ENCODE measurements at regions not wholly inside any gene's neighbourhood (a gene's known extent, or its start where the extent isn't known, plus 50 kb on each side); places are given as distances from the start of the nearest gene placed in this dataset.

GRCh38 chr16:13441675-13442074, 478.3 kb upstream of the ERCC4 start:
- no peak for TF ChIP-seq CTCF (IDR thresholded peaks at IDR 0.05)
- peaks cover 2 to 4% of the 10 kb centered on the region in 2 donors for H3K9me3 Mint-ChIP-seq
- H3K4me3 ChIP-seq (ENCODE audit: low read length), result no peak overlapping the region
- H3K27ac Mint-ChIP-seq, result no peak overlapping the region
- H3K9me3 ChIP-seq (ENCODE audit: control insufficient read depth, insufficient read depth, low read length), result no peaks in the 10 kb centered on the region
- H3K4me1 Mint-ChIP-seq, result no peaks in the 10 kb centered on the region
- H3K4me3 Mint-ChIP-seq, result no peak overlapping the region
- H3K36me3 Mint-ChIP-seq, result no peaks in the 10 kb centered on the region
- H3K27me3 ChIP-seq (ENCODE audit: control insufficient read depth, insufficient read depth, low read length), result no peaks in the 10 kb centered on the region
- intact Hi-C loops (cut with micrococcal nuclease), result no loop called here
- 85% methylated on average over 3 of the region's 3 CpGs for WGBS (ENCODE audit: insufficient coverage)
- H3K36me3 ChIP-seq (ENCODE audit: control insufficient read depth, insufficient read depth, low read length), result no peaks in the 10 kb centered on the region
- no peaks in the 10 kb centered on the region for H3K27me3 Mint-ChIP-seq (ENCODE audit: low read depth in 2 of 2)
- DNase-seq, result no peak
- ATAC-seq, result no peak
- no peaks in the 10 kb centered on the region for H3K4me1 ChIP-seq (ENCODE audit: control insufficient read depth, insufficient read depth, low read length)
- H3K27ac ChIP-seq (ENCODE audit: low read length), result no peak overlapping the region

GRCh38 chr16:13448346-13448745, 471.6 kb upstream of the ERCC4 start:
- Mint-ChIP-seq H3K27me3 (ENCODE audit: low read depth in 2 of 2) (no peaks in the 10 kb centered on the region), H3K9me3 (peaks cover 0 to 2% of the 10 kb centered on the region in 2 donors), H3K4me1 (no peaks in the 10 kb centered on the region), H3K27ac (no peak overlapping the region), H3K36me3 (no peaks in the 10 kb centered on the region), H3K4me3 (no peak overlapping the region)
- Histone ChIP-seq H3K27me3 (ENCODE audit: control insufficient read depth, insufficient read depth, low read length) (no peaks in the 10 kb centered on the region), H3K27ac (ENCODE audit: low read length) (no peak overlapping the region), H3K4me3 (ENCODE audit: low read length) (no peak overlapping the region), H3K36me3 (ENCODE audit: control insufficient read depth, insufficient read depth, low read length) (no peaks in the 10 kb centered on the region), H3K9me3 (ENCODE audit: control insufficient read depth, insufficient read depth, low read length) (no peaks in the 10 kb centered on the region), H3K4me1 (ENCODE audit: control insufficient read depth, insufficient read depth, low read length) (no peaks in the 10 kb centered on the region)
- DNase-seq (no peak), ATAC-seq (no peak)
- TF ChIP-seq CTCF (IDR thresholded peaks at IDR 0.05), result no peak
- WGBS (ENCODE audit: insufficient coverage), result 27% methylated on average over 4 of the region's 4 CpGs
- intact Hi-C loops (cut with micrococcal nuclease), result no loop called here

- TF ChIP-seq CTCF (IDR thresholded peaks at IDR 0.05), result no peak
- intact Hi-C loops (cut with micrococcal nuclease), result loop anchor here (10.0 kb wide), 1 partner anchor 1359 kb away; no protein-coding TSS in a partner anchor
- no peak overlapping the region for H3K4me3 Mint-ChIP-seq
- H3K9me3 ChIP-seq (ENCODE audit: control insufficient read depth, insufficient read depth, low read length), result no peaks in the 10 kb centered on the region
- no peak for DNase-seq
- no peak overlapping the region for H3K4me3 ChIP-seq (ENCODE audit: low read length)
- no peak overlapping the region for H3K27ac ChIP-seq (ENCODE audit: low read length)
- H3K27ac Mint-ChIP-seq, result no peak overlapping the region
- no peaks in the 10 kb centered on the region for H3K4me1 Mint-ChIP-seq
- no peaks in the 10 kb centered on the region for H3K4me1 ChIP-seq (ENCODE audit: control insufficient read depth, insufficient read depth, low read length)
- no peaks in the 10 kb centered on the region for H3K36me3 ChIP-seq (ENCODE audit: control insufficient read depth, insufficient read depth, low read length)
- no peaks in the 10 kb centered on the region for H3K27me3 Mint-ChIP-seq (ENCODE audit: low read depth in 2 of 2)
- no peak for ATAC-seq
- no peaks in the 10 kb centered on the region for H3K36me3 Mint-ChIP-seq
- H3K27me3 ChIP-seq (ENCODE audit: control insufficient read depth, insufficient read depth, low read length), result no peaks in the 10 kb centered on the region
- WGBS (ENCODE audit: insufficient coverage), result no CpG with 5 or more reads among the region's 2 CpGs
- peaks cover 2% of the 10 kb centered on the region in 2 donors for H3K9me3 Mint-ChIP-seq
Observed at GRCh38 chr16:13453325-13453724, 466.6 kb upstream of the ERCC4 start.

- intact Hi-C loops (cut with micrococcal nuclease), result loop anchor here (10.0 kb wide), 1 partner anchor 1359 kb away; no protein-coding TSS in a partner anchor
- Histone ChIP-seq H3K4me1 (ENCODE audit: control insufficient read depth, insufficient read depth, low read length) (no peaks in the 10 kb centered on the region), H3K27me3 (ENCODE audit: control insufficient read depth, insufficient read depth, low read length) (no peaks in the 10 kb centered on the region), H3K27ac (ENCODE audit: low read length) (no peak overlapping the region), H3K4me3 (ENCODE audit: low read length) (no peak overlapping the region), H3K36me3 (ENCODE audit: control insufficient read depth, insufficient read depth, low read length) (no peaks in the 10 kb centered on the region), H3K9me3 (ENCODE audit: control insufficient read depth, insufficient read depth, low read length) (no peaks in the 10 kb centered on the region)
- H3K9me3 Mint-ChIP-seq, result peaks cover 2% of the 10 kb centered on the region in 2 donors
- H3K4me1 Mint-ChIP-seq, result no peaks in the 10 kb centered on the region
- peak in 1 of 2 donors; percentile 23 for DNase-seq
- no peaks in the 10 kb centered on the region for H3K27me3 Mint-ChIP-seq (ENCODE audit: low read depth in 2 of 2)
- no peak overlapping the region for H3K27ac Mint-ChIP-seq
- 72% methylated on average over 7 of the region's 10 CpGs for WGBS (ENCODE audit: insufficient coverage)
- no peaks in the 10 kb centered on the region for H3K36me3 Mint-ChIP-seq
- peak; percentile 30 for TF ChIP-seq CTCF (IDR thresholded peaks at IDR 0.05)
- no peak for ATAC-seq
- H3K4me3 Mint-ChIP-seq, result no peak overlapping the region
Observed at GRCh38 chr16:13453938-13454553, 465.9 kb upstream of the ERCC4 start.

Measured in natural killer cell (primary cell).